NOMO-1 treated with DMSO at 0.1 percent for 48 hours (cell line): ENCODE measurements at regions not wholly inside any gene's neighbourhood (a gene's known extent, or its start where the extent isn't known, plus 50 kb on each side); places are given as distances from the start of the nearest gene placed in this dataset.
"Not testable (repeated sequence)": the region's sequence is repeated elsewhere in the genome, so short reads cannot be mapped to it uniquely, and the experiment has no call there.

Experiments used
- DNase-seq: peaks from one replicate; lab custom pipeline; 2025; ENCODE audit not compliant: unreplicated experiment; lab: John Stamatoyannopoulos, UW

DNA sequence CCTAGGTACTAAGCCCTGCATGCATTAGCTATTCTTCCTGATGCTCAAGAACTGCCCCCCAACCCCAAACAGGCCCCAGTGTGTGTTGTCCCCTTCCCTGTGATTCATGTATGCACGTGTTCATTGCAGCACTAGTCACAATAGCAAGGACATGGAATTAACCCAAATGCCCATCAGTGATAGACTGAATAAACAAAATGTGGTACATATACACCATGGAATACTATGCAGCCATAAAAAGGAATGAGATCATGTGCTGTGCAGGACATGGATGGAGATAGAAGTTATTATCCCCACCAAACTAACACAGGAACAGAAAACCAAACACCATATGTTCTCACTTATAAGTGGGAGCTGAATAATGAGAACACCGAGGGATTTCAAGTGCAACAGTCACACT, 214.2 kb upstream of the SLC7A11 start:
- not testable (repeated sequence) for DNase-seq

DNA sequence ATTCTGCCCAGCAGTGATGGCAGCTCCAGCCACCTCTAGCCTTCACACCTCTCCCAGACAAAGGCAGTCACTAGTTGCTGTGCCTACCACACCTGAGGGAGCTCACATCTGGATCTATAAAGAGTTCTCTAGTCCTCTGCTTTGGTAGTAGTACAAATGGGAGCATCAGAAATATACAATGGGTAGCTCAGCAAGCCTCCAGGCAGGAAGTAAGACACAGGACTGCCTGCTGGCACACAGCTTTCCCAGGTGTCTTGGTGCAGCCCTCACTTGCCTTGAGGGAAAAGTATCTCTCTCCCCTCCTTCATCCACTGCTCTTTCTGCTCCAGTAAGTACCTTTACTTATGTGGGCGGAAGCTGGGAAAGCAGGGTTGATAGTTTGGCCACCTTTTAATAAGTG, 212.9 kb upstream of the SLC7A11 start:
- no peak for DNase-seq

DNA sequence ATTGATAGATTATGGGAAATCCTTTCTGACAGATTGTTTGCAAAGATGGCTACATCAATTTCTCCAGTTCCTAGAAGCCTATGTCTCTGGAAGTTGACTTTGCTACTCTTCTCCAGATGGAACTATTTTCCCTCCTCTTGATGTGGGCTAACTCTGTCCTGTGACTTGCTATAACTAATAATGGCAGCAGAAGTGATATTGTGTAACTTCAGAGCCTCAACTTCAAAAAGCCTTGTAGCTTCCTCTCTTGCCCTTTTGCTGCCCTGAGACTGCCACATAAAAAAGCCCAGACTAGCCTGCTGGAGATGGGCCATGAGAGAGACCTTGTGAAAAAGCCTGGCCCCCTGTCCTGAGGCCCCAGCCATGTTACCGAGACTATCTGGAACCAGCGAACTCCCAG, 210.7 kb upstream of the SLC7A11 start:
- DNase-seq: peak; percentile 63

DNA sequence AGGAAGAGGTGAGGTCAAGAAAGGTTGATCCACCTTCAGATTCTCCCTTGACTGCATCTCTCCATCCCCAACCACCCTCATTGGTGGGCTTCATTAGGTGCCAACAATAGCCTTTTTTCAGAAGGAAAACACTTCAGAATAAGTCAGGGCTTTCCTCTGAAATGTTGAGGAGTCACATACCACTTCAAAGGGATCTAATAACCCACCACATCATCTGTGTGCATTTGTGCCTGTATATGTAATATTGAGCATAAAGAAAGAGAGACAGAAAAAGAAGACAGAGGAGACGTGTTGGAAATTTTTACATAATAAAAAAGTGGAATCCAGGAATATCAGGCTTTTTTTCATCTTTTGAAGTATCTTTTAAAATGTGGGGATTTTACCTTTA, 209.1 kb upstream of the SLC7A11 start:
- DNase-seq: no peak

DNA sequence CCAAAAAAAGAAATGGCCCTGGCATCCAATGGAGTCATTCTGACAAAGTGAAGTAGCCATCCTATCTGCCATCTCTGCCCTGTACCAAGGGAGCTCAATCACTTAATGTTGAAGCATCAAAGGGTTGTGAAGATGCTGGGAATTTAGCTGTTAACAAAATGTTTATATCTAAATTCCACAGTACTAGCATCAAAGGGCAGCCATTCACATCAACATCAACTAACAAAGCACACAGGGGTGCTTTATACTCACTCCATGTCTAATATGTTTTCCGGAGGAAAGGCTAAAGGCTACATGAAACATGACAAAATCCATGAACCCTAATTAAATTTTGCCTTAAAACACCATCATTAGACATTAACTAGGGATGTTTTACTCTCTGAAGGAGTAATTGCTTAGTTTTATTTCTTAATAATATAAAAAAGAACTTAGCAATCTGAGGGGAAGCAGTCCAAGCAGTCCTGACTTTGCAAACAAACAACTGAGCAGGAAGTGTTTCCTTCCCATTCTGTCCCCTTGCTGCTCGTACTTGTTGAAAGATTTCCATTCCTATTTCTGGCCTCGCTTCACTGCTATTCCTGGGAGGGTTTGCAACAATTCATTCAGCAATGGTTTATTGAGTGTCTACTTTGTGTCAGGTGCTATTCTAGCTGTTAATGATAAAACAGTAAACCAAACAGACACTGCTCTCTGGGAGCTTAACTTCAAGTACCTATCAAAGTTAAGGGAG, 208.6 kb upstream of the SLC7A11 start:
- DNase-seq: no peak

DNA sequence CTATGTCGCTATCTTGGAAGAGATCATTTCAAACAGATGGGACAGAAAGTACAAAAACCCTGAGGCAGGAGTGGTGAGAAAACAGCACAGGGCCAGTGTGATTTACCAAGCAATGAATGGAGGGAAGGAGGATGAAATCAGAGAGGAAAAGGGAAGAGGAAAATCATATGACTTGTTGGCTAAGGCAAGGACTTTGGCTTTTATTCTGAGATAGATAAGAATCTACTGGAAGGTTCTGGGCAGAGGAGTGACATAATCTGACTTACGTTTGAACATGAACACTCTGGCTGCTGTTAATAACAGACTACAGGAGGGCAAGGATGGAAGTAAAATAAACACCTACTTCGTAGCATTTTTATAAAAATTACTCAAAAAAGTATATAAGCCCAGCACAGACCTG, 207.8 kb upstream of the SLC7A11 start:
- no peak for DNase-seq

DNA sequence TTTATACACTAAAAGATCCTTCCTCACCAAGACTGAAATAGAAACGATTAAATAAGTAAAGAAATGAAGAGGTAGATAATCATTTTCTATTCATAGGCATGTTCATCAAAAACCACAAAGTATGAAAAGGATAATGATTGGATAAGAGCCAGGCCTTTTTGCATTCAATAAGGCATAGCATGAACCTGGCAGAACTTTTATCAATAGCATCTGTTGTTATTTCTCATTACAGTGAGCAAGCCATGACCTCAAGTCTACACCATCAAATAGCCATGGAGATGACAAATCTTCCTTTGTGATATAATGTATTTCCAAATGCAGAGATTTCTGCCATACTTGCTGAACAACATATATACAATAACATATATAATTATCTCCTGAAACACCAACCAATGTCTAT, 206.0 kb upstream of the SLC7A11 start:
- DNase-seq: no peak

DNA sequence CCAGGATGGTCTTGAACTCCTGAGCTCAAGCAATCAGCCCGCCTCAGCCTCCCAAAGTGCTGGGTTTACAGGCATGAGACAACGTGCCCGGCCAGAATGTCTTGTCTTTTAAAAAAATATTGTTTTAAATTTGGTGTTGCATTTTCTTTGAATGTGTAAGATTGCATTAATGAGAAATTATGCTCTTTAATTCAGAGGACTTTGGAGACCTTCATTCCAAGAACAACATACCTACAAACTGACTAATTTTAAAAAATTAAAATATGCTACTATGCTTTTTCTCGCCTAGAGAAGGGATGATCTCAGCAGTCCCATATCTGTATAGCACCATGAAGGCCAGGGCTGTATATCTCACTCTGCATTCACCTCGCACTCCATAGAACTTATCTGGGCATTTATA, 204.3 kb upstream of the SLC7A11 start:
- no peak for DNase-seq

DNA sequence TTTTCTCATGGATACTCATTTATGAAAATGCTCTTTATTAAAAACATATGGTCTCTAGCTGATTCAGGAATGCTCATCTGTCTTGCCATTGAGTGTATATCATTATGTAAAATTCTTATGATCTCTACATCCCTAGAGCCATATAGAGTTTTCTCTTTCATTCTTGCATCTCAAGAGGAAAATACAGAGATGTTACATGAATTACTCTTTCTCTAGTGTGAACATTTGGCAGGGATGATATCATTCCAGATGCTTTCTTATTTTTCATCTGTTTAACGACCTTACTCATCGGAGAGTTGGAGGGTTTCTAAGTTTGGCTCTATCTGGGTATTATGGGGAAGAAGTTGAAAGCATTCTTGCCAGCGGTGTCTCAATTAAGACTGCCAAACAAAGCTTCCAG, 202.9 kb upstream of the SLC7A11 start:
- no peak for DNase-seq

DNA sequence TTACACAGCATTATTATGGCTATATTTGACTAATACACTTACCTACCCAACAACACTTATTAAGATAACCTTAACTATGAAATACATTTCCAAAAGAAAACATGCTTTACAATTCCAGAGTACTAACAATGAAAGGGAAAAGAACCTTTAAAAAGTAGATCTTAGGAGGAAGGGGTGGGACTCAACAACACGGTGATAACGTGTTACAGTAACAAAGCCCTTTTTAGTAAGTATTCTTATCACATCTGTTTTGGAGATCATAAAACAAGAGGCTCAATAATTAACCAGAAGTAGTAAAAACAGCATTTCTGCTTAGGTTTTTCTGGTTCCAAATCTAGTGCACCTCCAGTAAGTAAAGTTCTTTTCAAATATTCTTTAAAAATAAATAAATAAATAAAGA, 202.1 kb upstream of the SLC7A11 start:
- DNase-seq: no peak

DNA sequence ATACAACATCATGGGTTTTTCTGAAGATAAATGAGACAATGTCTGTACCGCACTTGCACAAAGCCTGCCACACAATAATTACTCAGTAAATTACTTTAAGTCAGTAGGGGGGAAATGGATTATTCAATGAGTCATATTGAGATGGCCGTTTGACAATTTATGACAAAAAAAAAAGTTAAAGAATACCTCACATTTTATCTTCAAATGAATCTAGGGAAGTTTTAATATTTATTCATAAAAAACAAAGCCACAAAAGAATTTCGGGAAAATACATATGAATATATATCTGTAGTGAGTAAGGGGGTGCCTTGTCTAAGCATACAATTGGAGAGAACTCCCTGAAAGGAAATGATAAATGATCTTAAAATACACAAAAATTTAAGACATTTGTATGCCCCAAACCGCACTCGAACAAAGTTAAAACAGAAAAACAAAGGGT, 197.0 kb upstream of the SLC7A11 start:
- peak; percentile 44 for DNase-seq

DNA sequence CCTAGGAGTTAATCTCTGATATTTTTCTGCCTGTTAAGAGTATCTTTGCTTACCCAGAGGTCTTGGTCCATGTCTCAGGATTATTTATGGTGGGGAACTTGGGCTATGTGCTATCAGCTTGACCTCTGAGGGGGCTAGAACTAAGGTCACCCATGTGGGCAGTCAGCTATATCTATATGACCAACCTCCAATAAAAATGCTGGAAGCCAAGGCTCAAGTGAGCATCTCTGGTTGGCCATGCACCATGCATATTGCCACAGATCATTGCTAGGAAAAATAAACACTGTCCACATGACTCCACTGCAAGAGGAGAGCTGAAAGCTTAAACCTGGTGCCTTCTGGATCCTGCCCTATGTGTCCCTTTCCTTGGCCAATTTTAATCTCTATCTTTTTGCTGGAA, 196.5 kb upstream of the SLC7A11 start:
- DNase-seq: no peak

DNA sequence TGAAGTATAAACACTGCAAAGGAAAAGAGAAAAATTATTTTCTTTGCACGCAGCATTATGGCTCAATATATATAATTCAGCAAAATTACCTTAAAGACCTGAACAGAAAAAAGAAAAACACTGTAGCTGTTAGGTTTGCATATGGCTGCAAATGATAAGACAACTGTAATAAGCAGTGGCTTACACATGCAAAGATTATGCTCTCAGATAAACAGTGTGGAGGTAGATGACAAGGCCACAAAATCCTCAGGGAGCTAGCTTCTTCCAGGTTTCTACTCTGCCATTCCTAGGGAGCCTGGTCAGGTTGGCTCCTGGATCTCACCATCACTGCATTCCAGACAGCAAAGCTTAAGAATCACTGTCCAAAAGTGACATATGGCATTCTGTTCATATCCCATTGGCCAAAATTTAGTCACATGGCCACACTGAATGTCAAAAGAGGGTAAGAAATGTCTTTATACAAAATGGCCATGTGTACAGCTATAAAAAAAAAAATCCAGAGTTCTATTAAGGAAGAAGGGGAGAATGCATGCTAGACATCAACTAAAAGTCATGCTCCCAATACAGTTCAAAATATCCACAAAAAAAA, 195.2 kb upstream of the SLC7A11 start:
- no peak for DNase-seq

DNA sequence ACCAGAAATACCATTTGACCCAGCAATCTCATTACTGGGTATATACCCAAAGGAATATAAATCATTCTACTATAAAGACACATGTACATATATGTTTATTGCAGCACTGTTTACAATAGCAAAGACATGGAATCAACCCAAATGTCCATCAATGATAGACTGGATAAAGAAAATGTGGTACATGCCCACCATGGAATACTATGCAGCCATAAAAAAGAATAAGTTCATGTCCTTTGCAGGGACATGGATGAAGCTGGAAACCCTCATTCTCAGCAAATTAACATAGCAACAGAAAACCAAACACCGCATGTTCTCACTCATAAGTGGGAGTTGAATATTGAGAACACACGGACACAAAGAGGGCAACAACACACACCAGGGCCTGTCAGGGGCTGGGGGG, 193.6 kb upstream of the SLC7A11 start:
- not testable (repeated sequence) for DNase-seq

DNA sequence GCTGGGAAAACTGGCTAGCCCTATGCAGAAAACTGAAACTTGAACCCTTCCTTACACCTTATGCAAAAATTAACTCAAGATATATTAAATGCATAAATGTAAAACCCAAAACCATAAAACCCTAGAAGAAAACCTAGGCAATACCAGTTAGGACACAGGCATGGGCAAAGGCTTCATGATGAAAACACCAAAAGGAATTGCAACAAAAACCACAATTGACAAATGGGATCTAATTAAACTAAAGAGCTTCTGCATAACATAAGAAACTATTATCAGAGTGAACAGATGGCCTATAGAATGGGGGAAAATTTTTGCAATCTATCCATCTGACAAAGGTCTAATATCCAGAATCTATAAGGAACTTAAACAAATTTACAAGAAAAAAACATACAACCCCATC, 192.9 kb upstream of the SLC7A11 start:
- DNase-seq: peak; percentile 65

DNA sequence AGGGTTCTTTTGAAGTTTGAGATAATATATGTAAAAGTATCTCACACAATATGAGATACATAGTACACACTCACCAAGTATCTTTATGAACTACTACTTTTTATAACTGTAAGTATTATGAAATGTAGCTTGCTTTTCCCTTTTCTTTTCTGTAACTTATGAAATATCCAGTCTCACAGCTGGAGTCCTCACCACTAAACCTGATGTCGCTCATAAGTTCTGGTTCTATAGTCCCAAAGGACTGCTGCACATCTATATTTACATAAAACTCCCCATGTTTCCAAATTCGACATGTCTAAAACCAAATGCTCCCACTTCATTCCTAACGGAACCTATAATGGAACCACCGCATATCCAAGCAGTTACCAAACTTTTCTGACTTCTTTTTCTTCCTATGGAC, 186.5 kb upstream of the SLC7A11 start:
- DNase-seq: no peak

DNA sequence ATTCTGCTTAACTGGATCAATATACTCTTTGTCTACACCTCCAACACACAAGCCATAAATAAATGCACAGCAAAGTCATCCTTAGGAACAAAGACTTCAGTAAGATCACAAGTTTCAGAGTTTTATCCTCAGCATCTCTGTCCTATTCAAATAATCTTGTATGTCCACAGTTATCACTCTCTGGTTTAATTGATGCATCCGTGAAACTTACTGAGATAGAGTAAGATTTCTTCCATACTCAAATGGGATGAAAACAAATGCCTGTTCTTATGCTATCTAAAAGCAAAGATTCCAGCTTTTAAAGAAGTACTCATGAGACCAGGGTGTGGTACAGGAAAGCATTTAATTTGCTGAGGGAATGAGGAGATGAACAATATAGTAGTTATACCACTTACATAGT, 184.6 kb upstream of the SLC7A11 start:
- DNase-seq: no peak

DNA sequence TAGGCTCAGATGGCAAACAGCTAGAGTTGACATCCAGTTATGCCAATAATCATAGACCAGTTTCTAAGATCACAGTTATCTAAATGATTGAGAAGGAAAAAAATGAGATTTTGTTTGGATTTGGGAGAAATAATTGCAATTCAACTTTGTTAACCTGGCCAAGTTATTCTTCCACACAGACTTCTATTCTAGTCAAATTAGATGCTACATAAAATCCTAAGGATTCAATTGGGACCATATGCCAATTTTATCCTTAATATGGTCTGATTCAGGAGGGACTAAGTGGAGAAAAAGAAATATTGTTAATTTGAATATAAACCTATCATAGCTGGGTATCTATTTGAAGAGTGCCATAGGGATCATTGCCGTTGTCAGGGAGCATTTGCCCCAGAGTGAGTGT, 178.3 kb upstream of the SLC7A11 start:
- DNase-seq: no peak

DNA sequence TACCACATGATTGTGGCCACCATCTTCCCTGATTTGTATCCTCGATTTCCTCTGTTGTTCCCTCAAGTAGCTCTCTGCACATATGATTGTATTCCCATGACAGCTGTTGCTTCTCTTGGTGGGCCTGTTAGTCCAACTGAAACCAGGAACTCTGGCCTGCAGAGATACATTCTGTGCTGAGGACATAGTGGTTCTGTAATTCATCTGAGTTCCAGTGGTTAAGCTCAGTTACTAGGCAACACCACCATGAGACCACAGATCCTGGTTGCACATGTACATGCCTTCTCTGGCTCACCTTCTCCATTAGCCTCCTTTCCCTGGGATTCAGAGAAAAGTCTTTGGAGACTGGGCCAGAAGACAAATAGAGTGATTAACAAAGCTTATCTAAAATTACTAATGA, 172.1 kb upstream of the SLC7A11 start:
- DNase-seq: peak; percentile 38

DNA sequence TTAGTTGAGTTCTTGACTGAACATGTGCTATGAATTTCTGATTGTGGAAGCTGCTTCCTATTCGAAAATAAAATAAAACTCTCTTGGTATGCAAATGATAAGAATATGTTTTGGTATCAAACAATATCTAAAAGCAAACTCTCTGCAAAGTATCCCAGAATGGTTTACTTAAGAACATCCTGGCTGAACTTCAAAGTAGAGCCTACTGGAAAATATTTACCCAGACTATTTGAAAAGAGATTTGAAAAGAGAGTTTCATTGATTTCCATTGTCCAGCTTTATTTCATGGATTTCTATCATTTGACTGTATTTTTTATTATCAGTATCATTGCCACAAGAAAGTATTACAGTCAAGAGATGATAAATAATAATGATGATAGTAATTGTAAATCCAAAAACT, 171.1 kb upstream of the SLC7A11 start:
- no peak for DNase-seq

DNA sequence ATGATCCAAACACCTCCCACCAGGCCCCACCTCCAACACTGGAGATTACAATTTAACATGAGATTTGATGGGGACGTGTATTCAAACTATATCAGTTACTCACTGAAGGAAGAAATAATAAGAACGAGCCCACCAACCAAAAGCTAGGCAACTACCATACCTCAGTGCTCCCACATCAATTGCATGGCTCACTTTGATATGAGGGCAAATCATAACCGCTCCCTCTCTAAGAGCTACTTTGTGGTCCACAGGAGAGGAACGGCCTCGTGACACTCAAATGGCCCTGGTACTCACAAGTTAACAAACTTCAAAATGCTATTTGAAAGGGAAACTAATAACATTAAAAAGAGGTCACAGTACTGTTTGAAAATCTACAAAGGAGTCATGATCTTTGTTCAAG, 170.7 kb upstream of the SLC7A11 start:
- DNase-seq: no peak

DNA sequence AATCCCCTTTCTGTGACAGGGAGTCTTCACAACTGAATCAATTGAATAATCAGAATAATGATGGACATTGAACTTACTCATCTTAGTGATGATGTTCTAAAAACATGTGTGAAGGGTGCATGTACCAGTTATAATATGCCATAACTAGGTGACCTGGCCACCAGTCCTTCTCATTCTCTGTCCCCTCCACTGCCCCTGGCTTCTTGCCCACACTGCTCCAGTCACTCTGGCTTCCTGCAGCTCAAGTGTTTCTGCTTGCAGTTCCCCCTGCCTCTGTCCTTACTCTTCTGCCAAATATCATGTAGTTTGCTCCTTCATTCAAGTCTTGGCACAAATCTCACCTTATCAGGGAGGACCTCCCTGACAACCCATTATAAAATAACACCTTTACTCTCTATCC, 168.1 kb upstream of the SLC7A11 start:
- no peak for DNase-seq

DNA sequence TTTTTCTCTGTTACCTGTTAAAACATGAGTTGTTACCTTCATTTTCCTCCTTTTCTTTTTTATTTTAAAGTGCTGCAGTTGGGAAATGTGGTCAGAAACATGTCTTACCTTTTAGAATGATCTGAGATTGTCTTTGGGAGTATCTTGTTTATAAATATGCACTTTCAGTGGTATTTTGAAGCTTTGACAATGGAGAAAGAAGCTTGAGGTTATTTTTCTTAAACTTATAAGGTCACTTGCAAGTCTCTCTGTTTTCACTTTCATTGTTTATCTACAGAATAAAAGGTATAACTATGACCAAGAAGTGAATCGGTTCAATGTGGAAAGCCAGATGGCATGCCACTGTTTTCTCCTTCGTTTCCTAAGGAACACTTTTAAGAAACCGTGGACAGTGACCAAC, 167.5 kb upstream of the SLC7A11 start:
- no peak for DNase-seq
